Prostate gland (tissue), 2 donors: ENCODE measurements at regions not wholly inside any gene's neighbourhood (a gene's known extent, or its start where the extent isn't known, plus 50 kb on each side); places are given as distances from the start of the nearest gene placed in this dataset.

Experiments used
- DNase-seq: peaks from one replicate; pipeline ENCODE4 v3.0.0-alpha.2; 2019; ENCODE audit warnings: low spot score
- H3K27ac ChIP-seq, 2 donors: fragments of 200-600 bp; sonication (generic); 2 replicates each; pipeline ENCODE4 v1.5.1; 2017 to 2019
- H3K27me3 ChIP-seq: fragments of 200-600 bp; sonication (generic); replicated peaks from 2 replicates; pipeline ENCODE4 v1.5.1; 2019; ENCODE audit not compliant: insufficient read depth
- H3K36me3 ChIP-seq, 2 donors: fragments of 200-600 bp; sonication (generic); 1 replicate in 1 of 2; 2 replicates in 1 of 2; pipeline versions ENCODE4 v1.5.1 to v1.8.1; 2017 to 2019
- H3K4me1 ChIP-seq: fragments of 200-600 bp; sonication (generic); replicated peaks from 2 replicates; pipeline ENCODE4 v1.5.1; 2019
- H3K4me3 ChIP-seq, 2 donors: fragments of 200-600 bp; sonication (generic); 2 replicates each; pipeline ENCODE4 v1.5.1; 2017 to 2019
- H3K9me3 ChIP-seq: fragments of 200-600 bp; sonication (generic); 2 replicates; pipeline ENCODE4 v1.5.1; 2017
- POLR2A ChIP-seq: fragments of 450-650 bp; IDR thresholded peaks from one replicate; pipeline ENCODE4 v1.6.1; 2016; ENCODE audit warnings: antibody characterized with exemption, mild to moderate bottlenecking
- POLR2AphosphoS5 ChIP-seq: sonication (generic); formaldehyde crosslinking; IDR thresholded peaks from one replicate; pipeline ENCODE4 v1.6.1; 2017; ENCODE audit warnings: antibody characterized with exemption
- WGBS: methylation state at CpG from one replicate; pipeline ENCODE4 v1.1.5; 2018; 5-methylcytosine and 5-hydroxymethylcytosine counted together
- intact Hi-C: fragments of 100-400 bp; cut with DNase I; formaldehyde crosslinking; loops from one replicate; pipeline ENCODE4 v1.14.2; 2022
- TF ChIP-seq, protein P1 (sequence below), 4 experiments: fragments of 200-600 bp in 2 of 4; fragments of 450-650 bp in 2 of 4; sonication (generic) in 2 of 4; IDR thresholded peaks; 1 replicate in 3 of 4; 2 replicates in 1 of 4; pipeline ENCODE4 v1.5.1; 2016 to 2019; ENCODE audit warnings: antibody characterized with exemption in 4 of 4, mild to moderate bottlenecking in 2 of 4, moderate library complexity in 2 of 4

DNA sequence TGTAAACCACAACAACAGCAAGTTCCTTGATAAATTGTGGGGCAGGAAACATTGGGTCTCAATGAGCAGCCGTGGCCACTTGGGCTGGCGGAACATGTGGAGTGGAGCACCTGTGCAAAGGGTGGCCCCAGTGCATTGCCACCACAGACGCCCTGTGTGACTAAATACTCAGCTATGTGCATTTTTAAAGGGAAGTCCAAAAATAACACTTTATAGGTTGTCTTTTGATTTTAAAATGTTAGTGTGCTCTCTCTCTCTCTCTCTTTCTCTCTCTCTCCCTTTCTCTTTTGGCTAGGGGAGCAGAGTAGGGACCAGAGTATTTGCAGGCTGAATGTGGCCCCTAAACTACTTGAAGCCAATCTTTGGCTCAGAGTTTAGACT lies 236.3 kb downstream of the BCAS1 start:
- no peaks in the 10 kb centered on the region for H3K36me3 ChIP-seq
- no peaks in the 10 kb centered on the region for H3K9me3 ChIP-seq
- H3K4me1 ChIP-seq, result no peaks in the 10 kb centered on the region
- H3K27ac ChIP-seq, result no peak overlapping the region
- H3K4me3 ChIP-seq, result no peak overlapping the region
- H3K27me3 ChIP-seq, result no peaks in the 10 kb centered on the region
- intact Hi-C loops, result no loop called here
- no peak for TF ChIP-seq POLR2A
- TF ChIP-seq, protein P1, sequence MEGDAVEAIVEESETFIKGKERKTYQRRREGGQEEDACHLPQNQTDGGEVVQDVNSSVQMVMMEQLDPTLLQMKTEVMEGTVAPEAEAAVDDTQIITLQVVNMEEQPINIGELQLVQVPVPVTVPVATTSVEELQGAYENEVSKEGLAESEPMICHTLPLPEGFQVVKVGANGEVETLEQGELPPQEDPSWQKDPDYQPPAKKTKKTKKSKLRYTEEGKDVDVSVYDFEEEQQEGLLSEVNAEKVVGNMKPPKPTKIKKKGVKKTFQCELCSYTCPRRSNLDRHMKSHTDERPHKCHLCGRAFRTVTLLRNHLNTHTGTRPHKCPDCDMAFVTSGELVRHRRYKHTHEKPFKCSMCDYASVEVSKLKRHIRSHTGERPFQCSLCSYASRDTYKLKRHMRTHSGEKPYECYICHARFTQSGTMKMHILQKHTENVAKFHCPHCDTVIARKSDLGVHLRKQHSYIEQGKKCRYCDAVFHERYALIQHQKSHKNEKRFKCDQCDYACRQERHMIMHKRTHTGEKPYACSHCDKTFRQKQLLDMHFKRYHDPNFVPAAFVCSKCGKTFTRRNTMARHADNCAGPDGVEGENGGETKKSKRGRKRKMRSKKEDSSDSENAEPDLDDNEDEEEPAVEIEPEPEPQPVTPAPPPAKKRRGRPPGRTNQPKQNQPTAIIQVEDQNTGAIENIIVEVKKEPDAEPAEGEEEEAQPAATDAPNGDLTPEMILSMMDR (IDR thresholded peaks at IDR 0.05), result no peak
- TF ChIP-seq POLR2AphosphoS5, result no peak
- no peak for DNase-seq
- 79% methylated on average over 3 of the region's 3 CpGs for WGBS

DNA sequence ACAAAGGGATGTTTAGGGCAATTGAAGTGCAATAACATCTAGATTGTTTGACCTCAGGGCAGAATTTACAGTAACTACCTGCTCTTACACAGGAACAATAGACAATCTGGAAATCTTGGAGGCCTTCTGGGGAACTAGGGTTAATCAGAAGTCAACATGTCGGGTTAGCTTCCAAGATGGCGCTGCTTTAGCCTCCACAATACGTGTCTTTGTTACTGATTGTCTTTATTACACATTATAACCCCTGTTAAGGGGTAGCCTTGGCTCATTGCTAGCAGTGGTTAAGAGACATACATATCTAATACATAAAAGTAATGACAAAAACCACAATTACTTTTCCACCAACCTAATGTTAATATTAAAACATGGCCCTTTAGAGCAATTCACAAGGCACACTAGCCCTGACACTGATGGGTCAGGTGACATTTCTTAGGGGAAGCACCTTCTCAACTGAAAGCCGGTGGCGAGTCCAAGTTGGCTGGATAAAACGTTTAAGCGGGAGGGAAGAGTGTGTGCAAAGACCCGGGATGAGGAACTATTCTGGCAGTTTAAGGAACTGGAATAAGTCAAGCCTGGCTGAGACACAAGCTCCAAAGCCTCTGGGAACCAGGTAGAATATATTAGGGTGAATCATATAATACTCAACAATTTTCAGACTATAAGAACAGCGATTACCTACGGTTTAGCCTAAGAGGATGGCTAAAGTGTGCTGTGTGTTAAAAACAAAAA lies 236.9 kb downstream of the BCAS1 start:
- DNase-seq, result no peak
- Histone ChIP-seq H3K27ac (no peak overlapping the region), H3K4me1 (no peaks in the 10 kb centered on the region), H3K27me3 (no peaks in the 10 kb centered on the region), H3K36me3 (no peaks in the 10 kb centered on the region), H3K4me3 (no peak overlapping the region), H3K9me3 (no peaks in the 10 kb centered on the region)
- TF ChIP-seq, protein P1 (IDR thresholded peaks at IDR 0.05), result no peak
- TF ChIP-seq POLR2A (no peak), POLR2AphosphoS5 (no peak)
- WGBS, result 80% methylated on average over 10 of the region's 10 CpGs
- intact Hi-C loops, result no loop called here

DNA sequence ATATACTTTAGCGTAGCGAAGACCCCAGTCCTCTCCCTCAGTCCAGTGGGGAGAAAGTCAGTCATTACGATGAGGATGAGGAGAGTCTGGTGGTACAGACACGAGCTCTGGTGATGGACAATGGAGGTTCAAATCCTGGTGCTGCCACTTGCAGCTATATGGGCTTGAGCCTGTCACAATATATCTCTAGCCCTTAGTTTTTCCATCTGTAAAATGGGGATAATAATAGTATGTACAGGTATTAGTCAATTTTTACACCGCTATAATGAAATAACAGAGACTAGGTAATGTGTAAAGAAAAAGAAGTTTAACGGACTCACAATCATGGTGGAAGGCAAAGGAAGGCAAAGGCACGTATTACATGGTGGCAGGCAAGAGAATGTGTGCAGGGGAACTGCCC lies 237.9 kb downstream of the BCAS1 start:
- Histone ChIP-seq H3K9me3 (no peaks in the 10 kb centered on the region), H3K27me3 (no peaks in the 10 kb centered on the region), H3K4me3 (no peak overlapping the region), H3K27ac (no peak overlapping the region), H3K36me3 (no peaks in the 10 kb centered on the region), H3K4me1 (no peaks in the 10 kb centered on the region)
- no peak for DNase-seq
- TF ChIP-seq, protein P1 (IDR thresholded peaks at IDR 0.05), result no peak
- TF ChIP-seq POLR2A (no peak), POLR2AphosphoS5 (no peak)
- over 99% methylated on average over 7 of the region's 7 CpGs for WGBS
- intact Hi-C loops, result no loop called here

DNA sequence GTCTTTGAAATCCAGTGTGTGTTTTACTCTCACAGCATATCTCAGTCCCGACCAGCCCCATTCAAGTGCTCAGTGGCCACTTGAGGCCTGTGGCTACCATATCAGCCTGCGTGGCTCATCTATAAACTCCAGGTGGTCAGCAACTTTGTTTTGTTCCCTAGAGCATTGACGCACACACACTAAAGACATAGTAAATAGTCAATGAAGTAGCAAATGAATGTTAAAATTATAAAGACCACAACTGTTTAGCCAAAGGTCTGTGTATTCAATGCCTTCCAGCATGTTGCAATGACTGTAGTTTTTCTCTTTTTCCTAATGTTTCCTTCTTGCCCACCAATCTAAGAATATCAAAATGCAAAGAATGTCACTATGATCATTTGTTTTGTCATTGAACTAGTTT lies 238.2 kb upstream of the ZNF217 start:
- intact Hi-C loops, result no loop called here
- WGBS, result 94% methylated on average over 3 of the region's 3 CpGs

More for the DNA sequence above, 238.2 kb upstream of the ZNF217 start:
- no peak for DNase-seq
- H3K36me3 ChIP-seq, result no peaks in the 10 kb centered on the region
- TF ChIP-seq POLR2A (no peak), POLR2AphosphoS5 (no peak)
- TF ChIP-seq, protein P1 (IDR thresholded peaks at IDR 0.05), result no peak
- H3K4me3 ChIP-seq, result no peak overlapping the region
- no peaks in the 10 kb centered on the region for H3K27me3 ChIP-seq
- H3K9me3 ChIP-seq, result no peaks in the 10 kb centered on the region
- H3K4me1 ChIP-seq, result no peaks in the 10 kb centered on the region
- no peak overlapping the region for H3K27ac ChIP-seq
